ENCODE measurements at regions not wholly inside any gene's neighbourhood (a gene's known extent, or its start where the extent isn't known, plus 50 kb on each side); places are given as distances from the start of the nearest gene placed in this dataset.

DNA sequence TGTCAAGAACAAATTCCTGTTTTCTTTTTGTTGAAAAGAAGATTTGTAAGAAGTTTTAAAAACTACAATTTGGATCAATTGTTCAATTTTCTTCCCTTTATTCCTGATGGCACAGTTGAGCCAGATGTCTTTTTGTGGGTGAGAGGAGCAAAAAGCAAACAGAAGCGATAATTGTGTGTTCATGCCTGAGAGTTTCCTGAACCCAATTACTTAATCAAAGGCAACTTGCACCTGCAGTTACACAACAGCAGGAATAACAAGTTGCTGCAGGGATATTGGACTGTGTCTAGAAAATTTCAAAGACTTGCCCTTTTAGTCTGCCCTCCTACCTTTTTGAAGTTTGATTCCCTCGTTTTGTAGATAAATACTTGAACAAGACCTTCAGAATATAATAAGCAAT, 383.6 kb downstream of the DSEL start:
- intact Hi-C loops (cut with micrococcal nuclease) = no loop called here
- ChIA-PET CTCF (no interaction called here), POLR2A (no interaction called here), RAD21 (ENCODE audit: low non-redundant PET in 1 of 2, low total read pairs in 2 of 2, uncharacterized antibody in 2 of 2, unreplicated experiment in 2 of 2) (no interaction called here)
- Histone ChIP-seq H3K4me3 (replicated peaks in 1 of 2; ENCODE audit: low read depth in 1 of 2, low read length in 2 of 2) (no peak overlapping the region), H4K20me1 (ENCODE audit: insufficient read depth) (no peaks in the 10 kb centered on the region), H3K79me2 (ENCODE audit: insufficient read depth, low read length) (no peaks in the 10 kb centered on the region), H3K27me3 (ENCODE audit: insufficient read depth, low read length) (no peaks in the 10 kb centered on the region), H3K36me3 (ENCODE audit: control insufficient read depth in 1 of 2, insufficient read depth in 2 of 2, low read length in 2 of 2) (no peaks in the 10 kb centered on the region), H3K4me1 (ENCODE audit: control insufficient read depth in 1 of 2, insufficient read depth in 2 of 2, low read length in 2 of 2) (no peaks in the 10 kb centered on the region), H3K27ac (ENCODE audit: low read depth, low read length) (no peak overlapping the region), H3K9me3 (ENCODE audit: control insufficient read depth in 1 of 2, insufficient read depth in 1 of 2, low read depth in 1 of 2, low read length in 2 of 2) (peaks cover 6 to 26% of the 10 kb centered on the region in 2 experiments; a peak in 2 of 4 replicates), H3K9ac (ENCODE audit: low read length) (no peak overlapping the region), H3K4me2 (ENCODE audit: low read length) (no peak overlapping the region), H3K9me2 (ENCODE audit: insufficient read depth) (no peaks in the 10 kb centered on the region), H2AFZ (ENCODE audit: low read depth, low read length, poor library complexity, severe bottlenecking) (no peak overlapping the region)
- TF ChIP-seq ELF1 (IDR thresholded peaks at IDR 0.05; ENCODE audit: borderline replicate concordance, low read depth) (no peak), EZH2phosphoT487 (IDR thresholded peaks at IDR 0.05; ENCODE audit: borderline replicate concordance) (no peak), SP1 (IDR thresholded peaks at IDR 0.05; ENCODE audit: low read depth) (no peak), CBX3 (IDR thresholded peaks at IDR 0.05; ENCODE audit: low read depth) (no peak), POLR2A (IDR thresholded peaks at IDR 0.05; ENCODE audit: borderline replicate concordance, extremely low read depth, insufficient read depth, insufficient read length) (no peak), TCF7L2 (IDR thresholded peaks at IDR 0.05; ENCODE audit: borderline replicate concordance, extremely low read depth, insufficient read depth, insufficient read length) (no peak), JUND (IDR thresholded peaks at IDR 0.05) (no peak), SIN3A (IDR thresholded peaks at IDR 0.05; ENCODE audit: low read depth) (no peak), POLR2AphosphoS5 (IDR thresholded peaks at IDR 0.05; ENCODE audit: low read depth, low read length) (no peak), SRF (IDR thresholded peaks at IDR 0.05; ENCODE audit: low read depth) (no peak), ZFX (IDR thresholded peaks at IDR 0.05) (no peak), CEBPB (IDR thresholded peaks at IDR 0.05; ENCODE audit: low read depth) (no peak), FOSL1 (IDR thresholded peaks at IDR 0.05; ENCODE audit: low read depth) (no peak)
- TF ChIP-seq, protein P1, sequence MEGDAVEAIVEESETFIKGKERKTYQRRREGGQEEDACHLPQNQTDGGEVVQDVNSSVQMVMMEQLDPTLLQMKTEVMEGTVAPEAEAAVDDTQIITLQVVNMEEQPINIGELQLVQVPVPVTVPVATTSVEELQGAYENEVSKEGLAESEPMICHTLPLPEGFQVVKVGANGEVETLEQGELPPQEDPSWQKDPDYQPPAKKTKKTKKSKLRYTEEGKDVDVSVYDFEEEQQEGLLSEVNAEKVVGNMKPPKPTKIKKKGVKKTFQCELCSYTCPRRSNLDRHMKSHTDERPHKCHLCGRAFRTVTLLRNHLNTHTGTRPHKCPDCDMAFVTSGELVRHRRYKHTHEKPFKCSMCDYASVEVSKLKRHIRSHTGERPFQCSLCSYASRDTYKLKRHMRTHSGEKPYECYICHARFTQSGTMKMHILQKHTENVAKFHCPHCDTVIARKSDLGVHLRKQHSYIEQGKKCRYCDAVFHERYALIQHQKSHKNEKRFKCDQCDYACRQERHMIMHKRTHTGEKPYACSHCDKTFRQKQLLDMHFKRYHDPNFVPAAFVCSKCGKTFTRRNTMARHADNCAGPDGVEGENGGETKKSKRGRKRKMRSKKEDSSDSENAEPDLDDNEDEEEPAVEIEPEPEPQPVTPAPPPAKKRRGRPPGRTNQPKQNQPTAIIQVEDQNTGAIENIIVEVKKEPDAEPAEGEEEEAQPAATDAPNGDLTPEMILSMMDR (IDR thresholded peaks at IDR 0.05 in 2 of 3, conservative IDR thresholded peaks at IDR 0.05 in 1 of 3; ENCODE audit: borderline replicate concordance in 1 of 3, insufficient read depth in 1 of 3, low read depth in 2 of 3, low read length in 2 of 3) = no peak
- TF ChIP-seq, protein P2, sequence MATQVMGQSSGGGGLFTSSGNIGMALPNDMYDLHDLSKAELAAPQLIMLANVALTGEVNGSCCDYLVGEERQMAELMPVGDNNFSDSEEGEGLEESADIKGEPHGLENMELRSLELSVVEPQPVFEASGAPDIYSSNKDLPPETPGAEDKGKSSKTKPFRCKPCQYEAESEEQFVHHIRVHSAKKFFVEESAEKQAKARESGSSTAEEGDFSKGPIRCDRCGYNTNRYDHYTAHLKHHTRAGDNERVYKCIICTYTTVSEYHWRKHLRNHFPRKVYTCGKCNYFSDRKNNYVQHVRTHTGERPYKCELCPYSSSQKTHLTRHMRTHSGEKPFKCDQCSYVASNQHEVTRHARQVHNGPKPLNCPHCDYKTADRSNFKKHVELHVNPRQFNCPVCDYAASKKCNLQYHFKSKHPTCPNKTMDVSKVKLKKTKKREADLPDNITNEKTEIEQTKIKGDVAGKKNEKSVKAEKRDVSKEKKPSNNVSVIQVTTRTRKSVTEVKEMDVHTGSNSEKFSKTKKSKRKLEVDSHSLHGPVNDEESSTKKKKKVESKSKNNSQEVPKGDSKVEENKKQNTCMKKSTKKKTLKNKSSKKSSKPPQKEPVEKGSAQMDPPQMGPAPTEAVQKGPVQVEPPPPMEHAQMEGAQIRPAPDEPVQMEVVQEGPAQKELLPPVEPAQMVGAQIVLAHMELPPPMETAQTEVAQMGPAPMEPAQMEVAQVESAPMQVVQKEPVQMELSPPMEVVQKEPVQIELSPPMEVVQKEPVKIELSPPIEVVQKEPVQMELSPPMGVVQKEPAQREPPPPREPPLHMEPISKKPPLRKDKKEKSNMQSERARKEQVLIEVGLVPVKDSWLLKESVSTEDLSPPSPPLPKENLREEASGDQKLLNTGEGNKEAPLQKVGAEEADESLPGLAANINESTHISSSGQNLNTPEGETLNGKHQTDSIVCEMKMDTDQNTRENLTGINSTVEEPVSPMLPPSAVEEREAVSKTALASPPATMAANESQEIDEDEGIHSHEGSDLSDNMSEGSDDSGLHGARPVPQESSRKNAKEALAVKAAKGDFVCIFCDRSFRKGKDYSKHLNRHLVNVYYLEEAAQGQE (IDR thresholded peaks at IDR 0.05; ENCODE audit: low read depth) = no peak
- TF ChIP-seq, protein P3, sequence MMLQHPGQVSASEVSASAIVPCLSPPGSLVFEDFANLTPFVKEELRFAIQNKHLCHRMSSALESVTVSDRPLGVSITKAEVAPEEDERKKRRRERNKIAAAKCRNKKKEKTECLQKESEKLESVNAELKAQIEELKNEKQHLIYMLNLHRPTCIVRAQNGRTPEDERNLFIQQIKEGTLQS (IDR thresholded peaks at IDR 0.05) = no peak
- no TSS peak for BruUV-seq (replicated peaks)
- ATAC-seq (no peak), DNase-seq (ENCODE audit: low read depth, low spot score) (no peak)

All from HCT116 (cell line).